ENCODE measurements at regions not wholly inside any gene's neighbourhood (a gene's known extent, or its start where the extent isn't known, plus 50 kb on each side); places are given as distances from the start of the nearest gene placed in this dataset.

GRCh38 chrX:122856205-122856604 lies 327.9 kb upstream of the GRIA3 start:
- Histone ChIP-seq H3K4me3 (no peak overlapping the region), H3K27me3 (no peaks in the 10 kb centered on the region), H3K4me1 (ENCODE audit: low read depth) (no peaks in the 10 kb centered on the region), H3K9me3 (ENCODE audit: low read depth) (no peaks in the 10 kb centered on the region), H3K36me3 (no peaks in the 10 kb centered on the region), H3K27ac (no peak overlapping the region)
- no peak for TF ChIP-seq CTCF (IDR thresholded peaks at IDR 0.05; ENCODE audit: low read depth, low read length)
- DNase-seq (ENCODE audit: low read depth in 1 of 2, low spot score in 1 of 2), result no peak

- Histone ChIP-seq H3K4me1 (ENCODE audit: low read depth) (no peaks in the 10 kb centered on the region), H3K27me3 (no peaks in the 10 kb centered on the region), H3K36me3 (no peaks in the 10 kb centered on the region), H3K4me3 (no peak overlapping the region), H3K27ac (no peak overlapping the region), H3K9me3 (ENCODE audit: low read depth) (no peaks in the 10 kb centered on the region)
- TF ChIP-seq CTCF (IDR thresholded peaks at IDR 0.05; ENCODE audit: low read depth, low read length), result no peak
- no peak for DNase-seq (ENCODE audit: low read depth in 1 of 2, low spot score in 1 of 2)
These were observed 326.3 kb upstream of the GRIA3 start for GRCh38 chrX:122857734-122858133.

GRCh38 chrX:122863067-122863466 lies 321.0 kb upstream of the GRIA3 start:
- TF ChIP-seq CTCF (IDR thresholded peaks at IDR 0.05; ENCODE audit: low read depth, low read length), result no peak
- Histone ChIP-seq H3K36me3 (no peaks in the 10 kb centered on the region), H3K9me3 (ENCODE audit: low read depth) (no peaks in the 10 kb centered on the region), H3K4me1 (ENCODE audit: low read depth) (no peaks in the 10 kb centered on the region), H3K27me3 (no peaks in the 10 kb centered on the region), H3K27ac (no peak overlapping the region), H3K4me3 (no peak overlapping the region)
- no peak for DNase-seq (ENCODE audit: low read depth in 1 of 2, low spot score in 1 of 2)

GRCh38 chrX:122866532-122866931 lies 317.5 kb upstream of the GRIA3 start:
- no peak for TF ChIP-seq CTCF (IDR thresholded peaks at IDR 0.05; ENCODE audit: low read depth, low read length)
- peak in 1 of 2 donors; percentile 44 for DNase-seq (ENCODE audit: low read depth in 1 of 2, low spot score in 1 of 2)

GRCh38 chrX:122868631-122869030 lies 315.4 kb upstream of the GRIA3 start:
- Histone ChIP-seq H3K9me3 (ENCODE audit: low read depth) (no peaks in the 10 kb centered on the region), H3K36me3 (no peaks in the 10 kb centered on the region), H3K4me3 (no peak overlapping the region), H3K4me1 (ENCODE audit: low read depth) (no peaks in the 10 kb centered on the region), H3K27ac (no peak overlapping the region), H3K27me3 (no peaks in the 10 kb centered on the region)
- no peak for DNase-seq (ENCODE audit: low read depth in 1 of 2, low spot score in 1 of 2)
- TF ChIP-seq CTCF (IDR thresholded peaks at IDR 0.05; ENCODE audit: low read depth, low read length), result no peak

More at GRCh38 chrX:122866532-122866931, 317.5 kb upstream of the GRIA3 start:
- Histone ChIP-seq H3K27ac (no peak overlapping the region), H3K27me3 (no peaks in the 10 kb centered on the region), H3K4me1 (ENCODE audit: low read depth) (no peaks in the 10 kb centered on the region), H3K9me3 (ENCODE audit: low read depth) (no peaks in the 10 kb centered on the region), H3K36me3 (no peaks in the 10 kb centered on the region), H3K4me3 (no peak overlapping the region)

GRCh38 chrX:122869171-122869570 lies 314.9 kb upstream of the GRIA3 start:
- DNase-seq (ENCODE audit: low read depth in 1 of 2, low spot score in 1 of 2), result no peak
- no peak for TF ChIP-seq CTCF (IDR thresholded peaks at IDR 0.05; ENCODE audit: low read depth, low read length)
- Histone ChIP-seq H3K27me3 (no peaks in the 10 kb centered on the region), H3K9me3 (ENCODE audit: low read depth) (no peaks in the 10 kb centered on the region), H3K27ac (no peak overlapping the region), H3K4me1 (ENCODE audit: low read depth) (no peaks in the 10 kb centered on the region), H3K36me3 (no peaks in the 10 kb centered on the region), H3K4me3 (no peak overlapping the region)

All from cardiac muscle cell (in vitro differentiated cells and primary cell).